HG02840 (cell line): ENCODE measurements at regions not wholly inside any gene's neighbourhood (a gene's known extent, or its start where the extent isn't known, plus 50 kb on each side); places are given as distances from the start of the nearest gene placed in this dataset.

Experiments used
- ATAC-seq: cut with Tn5 transposase; IDR thresholded peaks from one replicate; pipeline ENCODE4 v1.9.1; 2021; ENCODE audit warnings: mild to moderate bottlenecking, moderate library complexity, moderate number of reproducible peaks; ENCODE audit not compliant: unreplicated experiment, low FRiP score

DNA sequence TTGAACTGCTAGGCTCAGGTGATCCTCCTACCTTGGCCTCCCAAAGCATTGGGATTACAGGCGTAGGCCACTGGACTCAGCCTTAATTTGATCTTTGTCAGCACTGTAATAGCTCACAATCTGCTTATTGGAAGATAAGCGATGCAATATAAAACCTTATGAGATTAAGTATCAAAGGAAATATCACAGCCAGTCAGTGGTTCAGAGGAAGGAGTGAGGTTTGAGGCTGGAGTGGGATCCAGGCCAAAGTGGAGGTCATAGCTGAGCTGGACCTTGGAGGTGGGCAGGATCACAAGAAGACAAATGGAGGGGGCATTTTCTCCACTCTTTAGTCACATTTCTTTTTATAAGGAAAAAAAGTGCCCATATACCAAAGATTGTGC, 228.5 kb downstream of the RHOU start:
- ATAC-seq: no peak

DNA sequence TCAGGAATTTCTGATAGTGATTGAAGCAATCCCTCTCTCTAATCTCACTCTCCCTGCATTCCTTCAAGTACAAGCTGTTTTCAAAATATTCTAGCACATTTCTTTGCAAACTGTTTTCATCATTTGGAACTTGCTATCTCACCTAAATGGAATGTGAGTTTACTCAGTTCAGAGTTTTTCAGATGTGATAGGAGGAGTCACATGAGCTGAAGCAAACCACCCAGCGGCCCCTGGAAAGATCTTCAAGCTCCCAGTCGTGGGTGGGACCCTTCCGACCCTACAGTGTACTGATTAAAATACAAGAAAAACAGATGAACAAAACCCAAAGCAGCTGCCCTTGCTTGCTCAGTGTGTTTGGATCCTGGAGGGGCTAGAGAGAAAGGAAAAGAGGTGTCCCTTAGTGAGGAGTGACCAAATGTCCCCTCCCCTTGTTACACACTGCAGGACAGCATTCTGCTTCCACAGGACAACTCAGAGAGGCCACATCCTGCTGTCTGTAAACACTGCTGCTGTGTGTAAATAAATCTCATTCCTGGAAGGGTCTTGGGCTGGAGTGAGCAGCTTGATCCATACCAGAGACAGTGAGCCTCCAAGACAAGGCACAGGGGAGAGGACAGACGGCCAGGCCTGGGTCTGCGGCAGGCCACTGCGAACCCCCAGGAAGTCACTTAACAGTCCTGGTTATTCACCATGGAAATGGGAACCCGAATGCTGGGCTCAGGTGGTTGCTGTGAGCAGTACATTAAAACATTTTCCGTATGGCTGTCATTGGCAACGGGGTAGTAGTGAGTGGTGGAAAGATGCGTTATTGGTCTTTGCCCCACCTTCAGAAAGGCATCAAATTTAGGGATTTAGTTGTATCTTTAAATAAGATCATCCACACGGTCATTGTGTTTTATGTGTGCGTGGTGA, 229.2 kb downstream of the RHOU start:
- ATAC-seq: no peak

DNA sequence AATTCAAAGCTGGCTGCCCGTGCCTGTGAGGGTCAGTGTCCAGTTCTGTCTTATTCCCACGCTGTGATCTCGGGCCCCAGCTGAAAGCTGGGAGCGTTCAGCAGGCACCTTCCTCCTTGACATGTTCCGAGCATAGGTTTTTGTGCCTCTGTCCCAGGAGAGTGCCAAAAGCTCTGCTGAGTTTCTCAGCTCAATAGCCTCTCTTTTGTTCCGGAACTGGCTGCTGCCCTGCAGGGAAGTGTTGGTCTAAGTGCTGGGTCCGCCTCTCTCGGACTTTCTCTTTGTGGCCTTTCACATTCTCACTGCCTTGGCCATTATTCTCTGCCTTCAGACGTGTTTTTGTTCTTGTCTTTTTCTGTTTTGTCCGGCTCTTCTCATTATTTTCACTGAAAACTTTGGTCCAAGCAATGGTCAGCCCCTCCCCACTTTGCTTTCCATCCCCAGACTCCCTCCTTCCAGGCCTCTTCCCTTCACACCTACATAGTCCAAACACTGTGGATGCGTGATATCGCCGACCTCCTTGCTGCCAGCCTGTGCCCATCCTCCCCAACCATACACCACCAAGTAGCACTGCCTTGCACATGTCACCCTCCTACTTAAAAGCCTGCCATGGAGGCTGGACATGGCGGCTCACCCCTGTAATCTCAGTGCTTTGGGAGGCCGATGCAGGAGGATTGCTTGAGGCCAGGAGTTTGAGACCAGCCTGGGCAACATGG, 233.8 kb downstream of the RHOU start:
- ATAC-seq: no peak

DNA sequence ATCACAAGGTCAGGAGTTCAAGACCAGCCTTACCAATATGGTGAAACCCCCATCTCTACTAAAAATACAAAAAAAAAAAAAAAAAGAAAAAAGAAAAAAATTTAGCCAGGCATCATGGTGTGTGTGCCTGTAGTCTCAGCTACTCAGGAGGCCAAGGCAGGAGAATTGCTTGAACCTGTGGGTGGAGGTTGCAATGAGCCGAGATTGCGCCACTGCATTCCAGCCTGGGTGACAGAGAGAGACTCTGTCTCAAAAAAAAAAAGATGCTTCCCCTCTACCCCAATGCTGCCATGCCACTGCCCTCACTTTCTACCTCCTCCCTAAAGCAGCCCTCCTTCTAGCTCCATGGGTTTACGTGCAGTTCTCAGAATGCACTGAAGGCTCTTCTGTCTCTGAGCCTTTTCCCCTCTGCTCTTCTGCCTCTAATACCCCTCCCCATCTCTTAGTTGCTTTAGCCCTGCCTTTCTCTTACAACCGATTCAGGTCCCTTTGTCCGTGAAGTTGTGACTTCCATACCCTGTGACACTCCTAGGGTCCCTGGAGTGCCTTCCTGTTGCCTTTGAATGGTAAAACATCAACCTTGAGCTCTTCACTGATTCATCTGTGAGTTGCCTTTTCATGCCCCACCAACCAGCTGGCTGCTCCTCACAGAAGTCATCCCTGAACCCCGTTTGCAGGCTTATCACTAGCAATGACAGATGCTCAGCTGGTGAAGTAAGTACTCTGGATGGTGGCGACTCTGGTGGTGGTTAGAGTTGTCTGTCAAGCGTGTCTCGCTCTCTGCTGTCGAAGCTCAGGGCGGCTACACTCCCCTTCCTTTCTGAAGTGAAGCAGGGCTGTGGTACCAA, 234.9 kb downstream of the RHOU start:
- ATAC-seq: no peak

DNA sequence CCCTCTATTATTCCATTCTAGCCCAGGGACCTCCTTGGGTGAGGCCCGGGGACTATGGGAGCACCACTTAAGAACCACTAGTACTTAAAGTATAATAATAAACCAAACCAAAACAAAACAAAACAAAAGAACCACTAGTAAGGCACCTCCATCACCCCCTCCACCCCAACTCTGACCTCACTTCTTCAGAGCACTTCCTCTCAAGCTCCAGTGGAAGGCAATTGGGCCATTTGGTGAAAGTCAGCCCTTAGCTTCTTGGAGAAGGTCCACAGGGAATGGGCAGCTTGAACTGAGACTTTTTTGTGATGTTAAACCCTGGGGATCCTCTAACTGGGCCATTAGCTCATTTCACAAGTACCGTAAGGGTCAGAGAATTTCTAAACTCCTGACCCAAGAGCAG, 237.3 kb downstream of the RHOU start:
- no peak for ATAC-seq

DNA sequence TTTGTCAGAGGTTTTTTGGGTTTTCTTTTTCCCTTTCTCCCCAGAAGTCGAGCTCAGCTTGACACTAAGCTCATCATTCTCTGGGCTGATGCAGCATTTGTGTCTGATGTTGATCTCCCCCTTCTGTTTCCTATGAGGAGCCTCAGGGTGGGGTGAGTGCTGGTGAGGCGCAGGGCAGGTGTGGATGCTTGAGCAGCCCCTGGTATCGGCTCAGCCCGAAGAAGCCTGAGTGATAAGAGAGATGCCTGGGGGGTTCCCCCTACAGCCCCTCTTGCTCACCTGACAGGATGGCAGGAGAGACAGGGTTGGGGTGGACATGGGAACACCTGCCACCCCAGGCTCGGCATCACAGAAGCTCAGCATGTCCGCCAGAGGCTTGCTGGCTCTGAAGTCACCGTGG, 239.0 kb downstream of the RHOU start:
- no peak for ATAC-seq

DNA sequence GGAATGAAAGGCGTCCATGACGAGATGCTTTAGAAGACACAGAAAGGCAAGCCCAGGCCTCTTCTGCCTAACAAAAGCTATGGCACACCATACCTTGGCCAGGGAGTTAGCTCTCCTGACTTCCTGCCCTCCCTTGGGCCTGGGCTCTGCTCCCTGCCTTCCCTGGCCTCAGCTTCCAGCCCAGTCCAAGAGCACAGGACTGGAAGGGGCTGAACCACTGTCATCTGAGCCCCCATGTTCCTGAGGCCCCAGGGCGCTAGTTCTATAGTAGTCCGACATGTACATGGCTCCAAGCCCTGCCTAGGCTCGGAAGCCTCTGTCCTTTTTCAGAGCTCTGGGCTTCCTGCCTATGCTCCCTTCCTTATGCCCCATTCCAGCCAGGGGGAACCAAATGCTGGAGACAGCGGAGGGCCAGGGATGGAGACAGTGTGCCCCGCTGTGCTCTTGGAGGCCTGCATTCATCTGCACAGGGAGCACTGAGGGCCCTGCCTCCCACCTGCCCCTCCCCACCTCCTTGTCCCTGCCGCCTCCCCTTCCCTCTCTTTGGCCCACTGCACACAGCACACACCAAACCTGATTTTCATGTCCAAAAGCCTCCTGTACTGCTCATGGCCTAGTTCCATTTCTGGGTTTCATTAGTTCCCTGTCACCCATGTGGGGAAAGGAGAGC, 240.1 kb downstream of the RHOU start:
- ATAC-seq: no peak

DNA sequence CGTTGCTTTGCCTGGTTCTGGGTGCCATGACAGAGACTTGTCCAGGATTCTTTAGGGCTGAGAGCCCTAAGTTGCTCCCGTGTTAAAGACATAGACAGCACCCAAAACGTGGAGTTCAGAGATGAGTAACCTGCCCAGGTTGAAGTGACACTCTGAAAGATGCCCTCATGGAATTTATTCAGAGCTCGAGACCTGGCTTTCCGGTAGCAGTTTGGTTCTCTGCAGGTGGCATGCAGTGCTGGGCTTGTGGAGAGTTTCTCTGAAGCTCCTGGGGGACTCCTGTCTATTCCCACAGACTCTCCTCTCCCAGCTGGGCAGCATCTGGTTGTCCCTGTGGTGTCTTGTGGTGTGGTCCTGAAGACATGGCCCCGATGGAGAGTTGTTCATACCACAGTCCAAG, 241.0 kb downstream of the RHOU start:
- ATAC-seq: no peak

DNA sequence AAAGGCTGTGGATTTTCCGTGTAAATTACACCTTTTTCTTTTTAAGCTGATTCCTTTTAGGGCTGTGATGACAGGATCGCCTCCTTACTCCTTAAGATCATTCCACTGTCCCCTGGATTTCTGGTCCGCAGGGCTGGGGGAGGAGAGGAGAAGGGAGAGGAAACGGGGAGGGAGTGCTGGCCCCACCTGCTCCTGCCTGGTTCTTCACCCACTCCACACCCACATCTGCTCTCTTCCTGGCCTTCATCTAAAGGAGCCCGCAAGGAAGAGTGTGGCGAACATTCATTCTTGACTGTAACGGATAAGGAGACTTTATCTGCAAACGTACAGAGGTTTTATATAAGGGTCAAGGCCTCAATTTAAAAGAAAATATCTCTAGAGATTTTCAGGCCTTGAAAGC, 242.0 kb downstream of the RHOU start:
- ATAC-seq: no peak

DNA sequence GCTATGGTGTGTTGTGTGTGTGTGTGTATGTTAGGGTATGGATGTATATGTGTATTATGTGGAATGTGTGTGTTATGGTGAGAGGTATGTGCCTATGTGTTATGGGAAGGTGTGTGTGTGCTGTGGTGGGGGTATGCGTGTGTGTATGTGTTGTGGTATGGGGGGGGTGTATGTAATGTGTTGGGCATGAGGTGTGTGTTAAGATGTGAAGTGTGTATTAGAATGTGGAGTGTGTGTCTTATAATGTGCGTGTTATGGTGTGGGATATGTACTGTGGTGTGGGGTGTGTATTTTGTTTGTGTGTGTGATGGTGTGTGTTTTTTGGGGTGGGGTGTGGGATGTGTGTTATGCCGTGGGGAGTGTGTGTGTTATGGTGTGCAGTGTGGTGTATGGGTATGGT, 242.5 kb downstream of the RHOU start:
- no peak for ATAC-seq

DNA sequence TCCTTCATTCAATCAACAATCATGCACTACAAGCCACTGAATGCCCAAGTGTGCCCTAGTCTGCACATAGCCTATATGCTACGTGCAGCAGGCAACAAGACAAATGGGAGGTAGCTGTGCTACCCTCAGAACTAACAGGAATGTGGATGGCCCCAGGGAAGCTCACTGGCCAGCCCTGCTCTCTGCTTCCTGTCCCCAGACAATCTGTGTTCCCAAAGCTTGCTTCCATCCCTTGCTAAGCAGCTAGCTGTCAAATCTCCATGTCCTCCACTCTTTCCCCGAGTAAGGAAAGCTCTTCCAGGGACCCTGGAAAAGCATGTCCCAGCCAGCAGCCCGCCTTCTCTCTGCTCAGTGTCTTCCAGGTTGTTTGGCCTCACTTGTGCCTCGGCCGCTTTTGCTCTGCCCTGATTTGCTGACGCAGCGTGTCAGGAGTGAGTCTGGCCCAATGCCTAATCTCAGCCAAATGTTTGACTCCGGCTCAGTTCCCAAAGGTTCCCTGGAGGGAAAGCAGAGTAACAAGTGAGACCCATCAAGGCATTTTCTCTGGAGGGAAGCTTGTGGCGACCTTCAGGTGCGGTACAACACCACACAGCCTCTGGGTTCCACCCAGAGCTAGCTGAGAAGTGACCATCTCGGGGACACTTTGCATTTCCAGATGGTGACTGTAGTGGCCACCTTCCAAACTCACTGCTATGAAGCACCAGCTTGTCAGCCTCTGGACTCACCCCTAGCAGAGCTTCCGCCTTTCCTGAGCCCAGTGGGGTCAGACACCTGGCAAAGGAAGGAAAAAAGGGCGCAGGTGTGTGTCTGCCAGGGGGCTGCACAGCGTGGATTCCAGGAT, 243.4 kb downstream of the RHOU start:
- ATAC-seq: no peak

DNA sequence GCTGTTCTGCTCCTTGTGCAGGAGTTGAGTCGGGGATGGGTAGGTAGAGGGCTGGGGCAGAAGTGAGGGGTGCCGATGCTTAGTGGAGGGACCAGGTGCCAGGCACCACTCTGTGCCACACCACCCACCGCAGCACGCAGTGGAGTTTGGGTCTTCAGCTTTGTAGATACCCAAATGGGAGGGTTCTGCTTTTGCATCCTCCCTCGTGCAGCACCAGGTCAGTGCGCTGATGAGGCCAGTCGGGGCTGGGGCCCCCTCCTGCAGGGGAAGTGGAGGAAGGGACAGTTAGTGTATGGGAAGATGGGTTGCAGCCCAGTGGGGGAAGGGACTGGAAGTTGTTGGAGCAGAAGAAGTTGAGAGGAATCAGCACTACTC, 244.0 kb downstream of the RHOU start:
- ATAC-seq: no peak

DNA sequence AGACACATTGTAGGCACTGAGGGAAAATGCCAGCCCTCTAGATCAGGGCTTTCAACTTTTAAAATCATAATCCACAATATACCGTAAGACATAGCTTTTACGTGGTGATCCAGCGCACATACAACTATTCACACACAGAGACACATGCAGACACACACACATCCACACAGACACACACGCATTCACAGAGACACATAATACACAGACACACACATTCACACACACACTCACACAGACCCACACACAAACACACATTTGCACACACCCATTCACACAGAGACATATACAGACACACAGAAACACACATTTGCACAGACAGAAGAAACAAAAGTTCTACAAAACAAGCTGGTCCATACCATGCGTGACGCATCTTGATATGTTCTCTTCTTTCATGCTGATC, 244.5 kb downstream of the RHOU start:
- ATAC-seq: no peak

DNA sequence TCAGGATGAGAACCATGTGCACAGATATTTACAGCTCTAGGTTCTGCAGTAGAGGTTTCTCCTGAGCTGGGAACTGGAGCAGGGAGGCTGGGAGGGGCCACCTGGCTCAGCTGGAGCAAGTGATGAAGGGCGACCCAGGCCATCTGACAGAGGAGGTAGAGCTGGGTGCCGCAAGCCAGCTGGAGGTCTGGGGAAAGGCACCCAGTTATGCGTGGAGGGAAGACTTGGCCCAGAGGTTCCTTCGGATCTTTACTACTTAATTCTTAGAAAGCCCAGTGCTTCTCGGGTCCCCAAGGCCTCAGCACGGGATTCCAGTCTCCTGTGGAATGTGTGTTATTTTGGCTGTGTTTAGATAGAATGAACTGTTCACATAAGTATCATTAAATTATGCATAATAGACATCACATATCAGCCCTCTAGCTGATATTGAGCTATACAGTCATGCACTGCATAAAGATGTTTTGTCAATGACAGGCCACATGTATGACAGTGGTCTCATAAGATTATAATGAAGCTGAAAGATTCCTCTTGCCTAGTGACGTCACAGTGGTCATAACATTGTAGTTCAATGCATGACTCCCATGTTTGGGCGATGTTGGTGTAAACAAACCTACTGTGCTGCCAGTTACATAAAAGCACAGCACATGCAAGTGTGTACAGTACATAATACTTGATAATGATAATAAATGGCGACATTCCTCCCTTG, 245.1 kb downstream of the RHOU start:
- no peak for ATAC-seq

DNA sequence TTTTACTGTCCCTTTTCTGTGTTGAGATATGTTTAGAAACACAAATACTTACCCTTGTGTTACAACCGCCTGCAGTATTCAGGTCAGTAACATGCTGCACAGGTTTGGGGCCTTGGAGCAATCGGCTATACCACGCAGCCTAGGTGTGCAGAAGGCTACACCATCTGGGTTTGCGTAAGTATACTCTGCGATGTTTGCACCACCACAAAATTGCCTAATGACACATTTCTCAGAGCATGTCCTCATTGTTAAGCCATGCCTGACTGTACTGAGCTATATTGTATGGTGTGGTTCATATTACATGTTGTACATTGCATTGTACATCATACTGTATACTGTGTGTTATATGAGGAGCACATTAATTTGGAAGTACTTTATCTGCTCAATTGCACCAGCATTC, 247.4 kb downstream of the RHOU start:
- ATAC-seq: no peak

DNA sequence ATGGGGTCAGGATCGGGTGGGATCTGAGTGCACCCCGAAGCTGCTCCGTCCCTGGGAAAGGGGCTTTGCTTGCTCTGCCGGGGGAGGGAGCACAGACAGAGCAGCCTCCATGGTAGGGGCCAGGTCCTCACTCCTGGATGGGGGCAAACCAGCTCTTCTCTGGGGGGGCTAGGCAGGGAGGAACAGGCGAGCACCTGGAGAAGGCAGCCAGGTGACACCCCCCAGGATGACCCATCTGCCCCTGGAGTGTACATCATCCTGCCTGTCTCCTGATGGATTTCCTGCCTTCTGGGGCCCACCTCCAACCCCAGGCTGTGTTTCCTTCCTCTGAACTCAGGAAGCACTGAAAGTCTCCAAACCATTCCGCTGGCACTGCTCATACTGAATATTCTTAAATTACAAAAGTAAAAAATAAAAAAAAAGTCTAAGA, 248.0 kb downstream of the RHOU start:
- ATAC-seq: no peak

DNA sequence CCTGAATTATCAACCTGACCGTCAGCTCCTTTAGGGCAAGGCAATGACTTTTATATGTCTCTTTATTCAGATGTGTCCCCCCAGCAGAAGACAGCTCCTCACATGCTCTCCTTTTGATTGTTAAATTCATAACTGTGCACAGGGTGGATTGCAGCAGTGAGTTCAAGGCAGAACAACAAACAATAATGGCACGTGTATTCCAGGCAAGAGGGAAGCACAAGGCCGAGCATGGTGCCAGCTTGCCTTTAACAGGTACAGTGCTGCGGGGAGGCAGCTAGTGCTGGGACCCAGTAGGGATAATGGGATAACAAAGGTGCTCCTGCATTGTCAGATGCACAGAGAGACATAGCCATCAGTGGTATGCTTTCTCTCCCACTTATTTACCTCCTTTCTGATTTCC, 248.4 kb downstream of the RHOU start:
- ATAC-seq: no peak

DNA sequence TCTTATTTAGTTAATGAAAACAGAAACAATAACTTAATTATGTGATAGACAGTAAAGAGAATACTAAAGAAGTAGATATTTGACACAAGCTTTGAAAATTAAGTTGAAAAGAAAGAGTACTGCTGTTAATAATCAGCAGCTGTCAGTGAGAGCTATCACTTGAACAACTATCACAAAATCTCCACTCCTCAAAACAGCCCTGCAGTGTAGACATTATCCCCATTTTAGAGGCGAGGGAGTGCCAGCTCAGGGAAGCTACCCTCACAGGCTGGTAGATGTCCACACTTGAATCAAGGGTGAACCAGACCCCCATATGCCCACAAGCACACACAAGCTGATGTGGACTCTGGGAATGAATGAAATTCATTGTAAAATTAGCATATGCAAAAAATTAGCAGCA, 248.8 kb downstream of the RHOU start:
- no peak for ATAC-seq
